ENCODE measurements at regions not wholly inside any gene's neighbourhood (a gene's known extent, or its start where the extent isn't known, plus 50 kb on each side); places are given as distances from the start of the nearest gene placed in this dataset.

DNA sequence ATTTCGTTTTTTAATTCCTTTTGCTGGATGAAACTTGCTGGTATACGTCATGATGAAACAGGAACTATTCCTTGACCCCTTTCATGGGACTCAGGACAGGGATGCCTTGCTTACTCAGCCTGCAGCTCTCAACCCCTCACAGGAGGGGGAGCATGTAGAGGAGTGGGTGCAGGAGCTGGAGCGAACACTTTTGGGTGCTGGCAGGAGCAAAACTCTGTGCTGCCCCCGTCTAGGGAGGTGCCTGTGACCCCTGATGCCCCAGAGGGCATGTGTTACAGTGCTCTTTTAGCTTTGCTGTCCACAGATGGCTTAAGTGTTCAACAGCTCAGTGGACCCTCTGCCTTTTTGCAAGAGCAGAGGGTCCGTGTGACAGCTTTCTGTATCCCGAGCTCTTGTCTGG, 56.8 kb upstream of the TEX13C start:
- TF ChIP-seq, protein P1, sequence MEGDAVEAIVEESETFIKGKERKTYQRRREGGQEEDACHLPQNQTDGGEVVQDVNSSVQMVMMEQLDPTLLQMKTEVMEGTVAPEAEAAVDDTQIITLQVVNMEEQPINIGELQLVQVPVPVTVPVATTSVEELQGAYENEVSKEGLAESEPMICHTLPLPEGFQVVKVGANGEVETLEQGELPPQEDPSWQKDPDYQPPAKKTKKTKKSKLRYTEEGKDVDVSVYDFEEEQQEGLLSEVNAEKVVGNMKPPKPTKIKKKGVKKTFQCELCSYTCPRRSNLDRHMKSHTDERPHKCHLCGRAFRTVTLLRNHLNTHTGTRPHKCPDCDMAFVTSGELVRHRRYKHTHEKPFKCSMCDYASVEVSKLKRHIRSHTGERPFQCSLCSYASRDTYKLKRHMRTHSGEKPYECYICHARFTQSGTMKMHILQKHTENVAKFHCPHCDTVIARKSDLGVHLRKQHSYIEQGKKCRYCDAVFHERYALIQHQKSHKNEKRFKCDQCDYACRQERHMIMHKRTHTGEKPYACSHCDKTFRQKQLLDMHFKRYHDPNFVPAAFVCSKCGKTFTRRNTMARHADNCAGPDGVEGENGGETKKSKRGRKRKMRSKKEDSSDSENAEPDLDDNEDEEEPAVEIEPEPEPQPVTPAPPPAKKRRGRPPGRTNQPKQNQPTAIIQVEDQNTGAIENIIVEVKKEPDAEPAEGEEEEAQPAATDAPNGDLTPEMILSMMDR (IDR thresholded peaks at IDR 0.05; ENCODE audit: borderline replicate concordance), result no peak
- H3K27ac ChIP-seq (replicated peaks), result no peak overlapping the region
- DNase-seq, result no peak
- intact Hi-C loops (cut with micrococcal nuclease), result no loop called here
- no peak overlapping the region for H3K4me3 ChIP-seq
- peaks cover 8% of the 10 kb centered on the region for H3K9me3 ChIP-seq (replicated peaks)
- H3K27me3 ChIP-seq (ENCODE audit: low read depth), result no peaks in the 10 kb centered on the region
- H3K36me3 ChIP-seq, result no peaks in the 10 kb centered on the region
- no peaks in the 10 kb centered on the region for H3K4me1 ChIP-seq

DNA sequence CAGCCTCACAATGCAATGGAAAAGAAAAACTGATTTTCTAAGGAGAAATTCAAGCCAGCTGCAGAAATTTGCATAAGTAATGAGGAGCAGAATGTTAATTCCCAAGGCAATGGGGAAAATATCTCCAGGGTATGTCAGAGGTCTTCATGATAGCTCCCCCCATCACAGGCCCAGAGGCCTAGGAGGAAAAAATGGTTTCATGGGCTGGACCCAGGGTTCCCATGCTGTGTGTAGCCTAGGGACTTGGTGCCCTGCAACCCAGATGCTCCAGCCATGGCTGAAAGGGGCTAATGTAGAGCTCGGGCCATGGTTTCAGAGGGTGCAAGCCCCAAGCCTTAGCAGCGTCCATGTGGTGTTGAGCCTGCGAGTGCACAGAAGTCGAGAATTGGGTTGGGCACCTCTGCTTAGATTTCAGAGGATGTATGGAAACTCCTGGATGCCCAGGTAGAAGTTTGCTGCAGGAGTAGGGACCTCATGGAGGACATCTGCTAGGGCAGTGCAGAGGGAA, 53.5 kb upstream of the TEX13C start:
- no peak for DNase-seq
- Histone ChIP-seq H3K4me3 (no peak overlapping the region), H3K9me3 (replicated peaks) (peaks cover 8% of the 10 kb centered on the region), H3K27me3 (ENCODE audit: low read depth) (no peaks in the 10 kb centered on the region), H3K4me1 (no peaks in the 10 kb centered on the region), H3K27ac (replicated peaks) (no peak overlapping the region), H3K36me3 (no peaks in the 10 kb centered on the region)
- intact Hi-C loops (cut with micrococcal nuclease), result no loop called here
- TF ChIP-seq, protein P1 (IDR thresholded peaks at IDR 0.05; ENCODE audit: borderline replicate concordance), result no peak

Measured in left ventricle myocardium inferior (tissue), 1 donor.